Skeletal muscle satellite cell (primary cell): ENCODE measurements at regions not wholly inside any gene's neighbourhood (a gene's known extent, or its start where the extent isn't known, plus 50 kb on each side); places are given as distances from the start of the nearest gene placed in this dataset.
"Not testable (repeated sequence)": the region's sequence is repeated elsewhere in the genome, so short reads cannot be mapped to it uniquely, and the experiment has no call there.

Source experiments
- H3K27me3 ChIP-seq: 2 replicates; pipeline ENCODE4 v1.7.0; 2013; ENCODE audit warnings: low read length; ENCODE audit not compliant: control insufficient read depth, insufficient read depth
- H3K36me3 ChIP-seq: 2 replicates; pipeline ENCODE4 v1.7.0; 2013; ENCODE audit warnings: mild to moderate bottlenecking, control low read depth, low read length; ENCODE audit not compliant: insufficient read depth
- H3K4me1 ChIP-seq: 2 replicates; pipeline ENCODE4 v1.7.0; 2013; ENCODE audit warnings: low read length; ENCODE audit not compliant: control insufficient read depth, insufficient read depth
- H3K4me2 ChIP-seq: 2 replicates; pipeline ENCODE4 v1.7.0; 2013; ENCODE audit warnings: mild to moderate bottlenecking, low read length
- H3K4me3 ChIP-seq: 2 replicates; pipeline ENCODE4 v1.7.0; 2013; ENCODE audit warnings: low read length
- H3K9ac ChIP-seq: 2 replicates; pipeline ENCODE4 v1.7.0; 2013; ENCODE audit warnings: mild to moderate bottlenecking, low read depth, low read length, moderate library complexity
- H3K9me3 ChIP-seq: replicated peaks from 2 replicates; pipeline ENCODE4 v1.7.0; 2013; ENCODE audit warnings: mild to moderate bottlenecking, control low read depth, low read length

DNA sequence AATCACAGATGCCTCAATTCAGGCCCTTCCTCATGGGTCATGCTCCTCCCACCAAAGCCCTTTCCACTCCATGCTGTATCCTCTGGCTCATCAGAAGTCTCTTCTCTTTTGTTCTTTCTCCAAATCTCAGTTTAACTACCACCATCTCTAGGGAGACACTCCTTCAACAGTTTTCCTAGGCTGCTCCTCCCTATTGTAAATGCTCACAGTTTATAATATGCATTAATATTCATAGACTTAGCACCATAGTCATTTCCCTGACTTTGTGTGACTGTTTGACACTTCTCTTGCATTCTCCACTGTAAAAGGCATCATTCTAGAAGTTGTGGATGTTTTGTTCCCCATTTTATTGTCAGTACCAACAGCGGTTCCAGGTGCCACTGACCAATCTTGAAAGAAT is 226.5 kb upstream of the PRSS1 start:
- no peak overlapping the region for H3K4me3 ChIP-seq
- H3K27me3 ChIP-seq: peaks cover 28% of the 10 kb centered on the region
- H3K4me2 ChIP-seq: no peak overlapping the region
- no peak overlapping the region for H3K9ac ChIP-seq
- no peaks in the 10 kb centered on the region for H3K9me3 ChIP-seq
- no peaks in the 10 kb centered on the region for H3K4me1 ChIP-seq
- no peaks in the 10 kb centered on the region for H3K36me3 ChIP-seq

DNA sequence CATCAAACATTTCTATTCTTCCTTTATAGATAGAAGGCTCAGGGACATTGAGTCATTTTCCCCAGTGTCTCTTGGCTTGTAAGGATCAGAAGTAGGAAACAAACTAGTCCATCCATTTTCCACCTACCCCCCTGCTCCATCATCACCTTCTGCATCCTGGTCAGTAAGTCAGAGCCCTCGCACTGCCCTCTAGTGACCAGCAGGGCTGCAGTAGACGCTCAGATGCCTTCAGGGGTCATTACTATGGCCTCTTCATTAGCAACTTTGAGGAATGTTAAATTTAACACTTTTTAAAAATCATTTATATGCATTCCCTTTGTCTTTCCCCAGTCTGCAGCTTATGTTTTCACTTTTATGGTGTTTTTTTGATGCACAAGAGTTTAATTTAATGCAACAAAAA is 228.4 kb upstream of the PRSS1 start:
- peaks cover 25% of the 10 kb centered on the region for H3K27me3 ChIP-seq
- not testable (repeated sequence) for H3K4me1 ChIP-seq, H3K4me3 ChIP-seq, H3K36me3 ChIP-seq, H3K9me3 ChIP-seq, H3K9ac ChIP-seq, H3K4me2 ChIP-seq

- H3K9me3 ChIP-seq, H3K4me1 ChIP-seq, H3K9ac ChIP-seq, H3K4me2 ChIP-seq, H3K4me3 ChIP-seq, H3K36me3 ChIP-seq: not testable (repeated sequence)
- H3K27me3 ChIP-seq: peaks cover 25% of the 10 kb centered on the region
Observed at GRCh38 chr7:142520455-142520854, 228.8 kb upstream of the PRSS1 start.

- Histone ChIP-seq H3K4me2 (no peak overlapping the region), H3K4me3 (no peak overlapping the region), H3K27me3 (peaks cover 25% of the 10 kb centered on the region), H3K4me1 (peaks cover 4% of the 10 kb centered on the region), H3K9me3 (no peaks in the 10 kb centered on the region), H3K36me3 (no peaks in the 10 kb centered on the region), H3K9ac (no peak overlapping the region)
Observed at GRCh38 chr7:142519079-142520078, 229.9 kb upstream of the PRSS1 start.

- H3K4me3 ChIP-seq: no peak overlapping the region
- peaks cover 35% of the 10 kb centered on the region for H3K27me3 ChIP-seq
- H3K9me3 ChIP-seq: no peaks in the 10 kb centered on the region
- no peak overlapping the region for H3K4me2 ChIP-seq
- peaks cover 4% of the 10 kb centered on the region for H3K4me1 ChIP-seq
- no peak overlapping the region for H3K9ac ChIP-seq
- H3K36me3 ChIP-seq: no peaks in the 10 kb centered on the region
Observed at GRCh38 chr7:142516038-142516501, 233.2 kb upstream of the PRSS1 start.

DNA sequence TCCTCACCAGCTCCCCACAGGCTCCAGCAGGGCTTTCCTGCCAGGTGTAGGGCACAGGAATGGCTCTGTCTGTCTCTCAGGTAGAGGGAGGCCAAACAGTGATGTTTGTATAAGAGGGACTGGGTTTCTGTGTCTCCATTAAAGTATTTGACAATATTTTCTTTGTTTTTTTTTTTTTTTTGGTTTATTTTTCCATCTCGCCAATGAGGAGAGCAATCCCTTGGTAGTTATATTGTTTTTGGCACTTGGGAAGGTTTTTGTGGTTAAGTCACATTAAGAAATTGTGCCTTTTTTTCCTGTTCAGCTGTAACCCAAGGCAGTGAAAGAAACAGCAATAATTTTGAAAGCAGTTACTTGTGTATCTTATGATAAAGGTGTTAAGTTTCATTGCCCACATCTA is 234.6 kb upstream of the PRSS1 start:
- not testable (repeated sequence) for H3K4me2 ChIP-seq, H3K36me3 ChIP-seq, H3K9me3 ChIP-seq, H3K9ac ChIP-seq, H3K4me3 ChIP-seq, H3K4me1 ChIP-seq
- H3K27me3 ChIP-seq: peaks cover 45% of the 10 kb centered on the region

DNA sequence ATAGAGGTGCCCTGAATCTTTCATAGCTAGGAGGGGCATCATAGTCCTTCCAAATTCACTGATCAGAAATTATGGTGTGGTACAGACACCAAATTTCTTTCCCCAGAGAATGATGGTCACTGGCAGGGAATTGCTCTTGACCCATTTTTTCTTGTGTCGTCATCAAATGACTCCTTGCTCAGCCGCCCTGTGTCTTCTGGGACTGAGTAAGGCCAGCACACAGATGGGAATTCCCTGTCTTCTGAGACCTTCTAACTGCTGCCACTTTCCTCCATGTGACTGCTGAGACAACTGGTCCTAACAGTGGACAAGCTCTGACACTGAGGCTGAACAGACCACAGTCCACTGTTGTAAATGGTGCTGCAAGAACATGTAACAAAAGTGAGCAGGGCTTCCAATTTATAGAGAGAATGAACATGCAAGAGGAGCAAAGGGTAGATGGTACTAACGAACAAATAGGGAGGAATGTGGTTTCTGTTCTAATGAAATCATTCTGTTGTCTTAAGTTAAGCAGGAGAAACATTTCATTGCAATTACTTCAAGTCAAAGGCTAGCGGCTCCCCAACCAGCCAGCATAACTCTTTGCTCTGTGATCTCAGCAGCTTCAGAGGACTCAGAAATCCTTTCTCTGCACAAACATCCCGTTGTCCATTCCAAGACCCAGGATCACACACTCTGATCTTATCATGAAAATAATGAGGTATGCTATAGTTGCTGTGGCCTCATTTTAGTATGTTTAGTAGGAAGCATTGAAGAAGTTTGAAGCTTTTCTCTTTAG is 235.9 kb upstream of the PRSS1 start:
- no peaks in the 10 kb centered on the region for H3K36me3 ChIP-seq
- no peaks in the 10 kb centered on the region for H3K9me3 ChIP-seq
- no peak overlapping the region for H3K4me3 ChIP-seq
- H3K4me1 ChIP-seq: peaks cover 4% of the 10 kb centered on the region
- H3K9ac ChIP-seq: no peak overlapping the region
- H3K4me2 ChIP-seq: no peak overlapping the region
- H3K27me3 ChIP-seq: peaks cover 45% of the 10 kb centered on the region

GRCh38 chr7:142511801-142512200 is 237.5 kb upstream of the PRSS1 start:
- H3K4me1 ChIP-seq: peaks cover 4% of the 10 kb centered on the region
- H3K4me3 ChIP-seq: no peak overlapping the region
- no peak overlapping the region for H3K9ac ChIP-seq
- no peaks in the 10 kb centered on the region for H3K9me3 ChIP-seq
- peaks cover 53% of the 10 kb centered on the region for H3K27me3 ChIP-seq
- H3K4me2 ChIP-seq: no peak overlapping the region
- H3K36me3 ChIP-seq: no peaks in the 10 kb centered on the region

DNA sequence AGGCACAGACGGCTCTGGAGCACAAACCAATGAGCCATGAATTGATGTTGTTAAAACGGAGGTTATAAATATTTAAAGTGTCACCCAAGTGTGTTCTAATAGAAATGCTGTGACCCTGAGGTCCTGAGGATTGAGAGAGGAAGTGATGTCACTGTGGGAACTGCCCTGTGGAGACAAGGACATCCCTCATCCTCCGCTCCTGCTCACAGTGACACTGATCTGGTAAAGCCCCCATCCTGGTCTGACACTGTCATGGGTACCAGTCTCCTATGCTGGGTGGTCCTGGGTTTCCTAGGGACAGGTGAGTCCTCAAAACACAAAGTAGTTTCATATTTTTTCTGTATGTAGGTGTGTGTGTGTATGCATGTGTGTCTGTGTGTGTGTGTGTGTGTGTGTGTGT is 237.9 kb upstream of the PRSS1 start:
- Histone ChIP-seq H3K27me3 (peaks cover 57% of the 10 kb centered on the region), H3K4me3 (no peak overlapping the region), H3K9ac (no peak overlapping the region), H3K9me3 (no peaks in the 10 kb centered on the region), H3K4me2 (no peak overlapping the region), H3K4me1 (peaks cover 4% of the 10 kb centered on the region), H3K36me3 (no peaks in the 10 kb centered on the region)

- not testable (repeated sequence) for H3K4me3 ChIP-seq, H3K9ac ChIP-seq, H3K36me3 ChIP-seq, H3K4me2 ChIP-seq, H3K9me3 ChIP-seq, H3K4me1 ChIP-seq
- peaks cover 76% of the 10 kb centered on the region for H3K27me3 ChIP-seq
Observed at GRCh38 chr7:142509235-142509634, 240.0 kb upstream of the PRSS1 start.

DNA sequence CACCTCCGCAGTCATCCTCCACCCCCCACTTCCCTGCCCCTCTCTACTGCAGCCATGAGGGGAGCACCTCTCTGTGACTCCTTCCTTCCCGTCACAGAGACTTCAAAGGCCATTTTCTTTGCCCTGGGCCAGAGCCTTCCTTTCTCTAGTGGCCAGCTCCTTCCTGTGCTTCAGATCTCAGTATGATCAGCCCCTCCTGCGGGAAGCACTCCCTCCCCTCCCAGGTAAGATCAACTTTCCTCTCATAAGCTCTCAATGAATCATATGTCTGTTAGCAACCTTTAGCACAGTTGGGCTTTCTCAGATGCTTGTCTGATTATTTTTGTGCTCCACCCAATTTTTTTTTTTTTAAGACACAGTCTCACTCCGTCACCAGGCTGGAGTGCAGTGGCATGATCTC is 241.0 kb upstream of the PRSS1 start:
- no peaks in the 10 kb centered on the region for H3K9me3 ChIP-seq
- H3K36me3 ChIP-seq: no peaks in the 10 kb centered on the region
- H3K4me2 ChIP-seq: no peak overlapping the region
- no peak overlapping the region for H3K4me3 ChIP-seq
- H3K4me1 ChIP-seq: no peaks in the 10 kb centered on the region
- H3K9ac ChIP-seq: no peak overlapping the region
- peaks cover 75% of the 10 kb centered on the region for H3K27me3 ChIP-seq
